ENCODE measurements at regions not wholly inside any gene's neighbourhood (a gene's known extent, or its start where the extent isn't known, plus 50 kb on each side); places are given as distances from the start of the nearest gene placed in this dataset.

GRCh38 chr11:38278457-38279141, 1680.6 kb upstream of the RAG2 start:
- no peaks in the 10 kb centered on the region for H3K4me1 ChIP-seq
- DNase-seq: no peak
- no peaks in the 10 kb centered on the region for H3K36me3 ChIP-seq
- H3K27ac ChIP-seq: no peak overlapping the region
- TF ChIP-seq, protein P1, sequence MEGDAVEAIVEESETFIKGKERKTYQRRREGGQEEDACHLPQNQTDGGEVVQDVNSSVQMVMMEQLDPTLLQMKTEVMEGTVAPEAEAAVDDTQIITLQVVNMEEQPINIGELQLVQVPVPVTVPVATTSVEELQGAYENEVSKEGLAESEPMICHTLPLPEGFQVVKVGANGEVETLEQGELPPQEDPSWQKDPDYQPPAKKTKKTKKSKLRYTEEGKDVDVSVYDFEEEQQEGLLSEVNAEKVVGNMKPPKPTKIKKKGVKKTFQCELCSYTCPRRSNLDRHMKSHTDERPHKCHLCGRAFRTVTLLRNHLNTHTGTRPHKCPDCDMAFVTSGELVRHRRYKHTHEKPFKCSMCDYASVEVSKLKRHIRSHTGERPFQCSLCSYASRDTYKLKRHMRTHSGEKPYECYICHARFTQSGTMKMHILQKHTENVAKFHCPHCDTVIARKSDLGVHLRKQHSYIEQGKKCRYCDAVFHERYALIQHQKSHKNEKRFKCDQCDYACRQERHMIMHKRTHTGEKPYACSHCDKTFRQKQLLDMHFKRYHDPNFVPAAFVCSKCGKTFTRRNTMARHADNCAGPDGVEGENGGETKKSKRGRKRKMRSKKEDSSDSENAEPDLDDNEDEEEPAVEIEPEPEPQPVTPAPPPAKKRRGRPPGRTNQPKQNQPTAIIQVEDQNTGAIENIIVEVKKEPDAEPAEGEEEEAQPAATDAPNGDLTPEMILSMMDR (IDR thresholded peaks at IDR 0.05): no peak
- H3K9me3 ChIP-seq: no peaks in the 10 kb centered on the region
- peaks cover 0 to under 1% of the 10 kb centered on the region in 2 donors for H3K27me3 ChIP-seq
- H3K4me3 ChIP-seq: no peak overlapping the region
- intact Hi-C loops (cut with DNase I; ENCODE audit: low total_unique reads): no loop called here

DNA sequence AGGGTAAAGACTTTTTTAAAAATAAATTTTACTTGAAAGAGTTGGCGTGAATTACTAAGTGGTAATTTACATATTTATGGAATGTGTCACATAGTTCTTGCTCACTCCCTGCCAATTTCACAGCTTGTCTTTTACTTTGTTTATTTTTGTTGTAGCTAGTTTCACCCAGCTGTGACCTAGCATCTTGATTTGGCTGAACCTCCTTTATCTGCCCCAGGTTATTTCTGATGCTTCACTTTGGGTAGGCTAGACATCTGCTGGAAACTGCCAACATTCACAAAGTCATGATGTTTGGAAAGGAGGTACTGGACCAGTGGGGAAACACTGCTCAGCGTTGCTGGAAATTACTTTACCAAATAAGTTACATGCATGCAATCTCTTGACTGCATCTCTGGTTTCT, 1676.0 kb upstream of the RAG2 start:
- Histone ChIP-seq H3K27ac (no peak overlapping the region), H3K36me3 (no peaks in the 10 kb centered on the region), H3K27me3 (no peaks in the 10 kb centered on the region), H3K4me1 (no peaks in the 10 kb centered on the region), H3K4me3 (no peak overlapping the region), H3K9me3 (no peaks in the 10 kb centered on the region)
- no peak for TF ChIP-seq POLR2A (IDR thresholded peaks at IDR 0.05)
- TF ChIP-seq, protein P1 (IDR thresholded peaks at IDR 0.05): no peak
- DNase-seq: no peak
- intact Hi-C loops (cut with DNase I; ENCODE audit: low total_unique reads): no loop called here

GRCh38 chr11:38272376-38272775, 1674.3 kb upstream of the RAG2 start:
- Histone ChIP-seq H3K27ac (no peak overlapping the region), H3K4me1 (no peaks in the 10 kb centered on the region), H3K4me3 (no peak overlapping the region), H3K27me3 (no peaks in the 10 kb centered on the region), H3K36me3 (no peaks in the 10 kb centered on the region), H3K9me3 (no peaks in the 10 kb centered on the region)
- TF ChIP-seq, protein P1 (IDR thresholded peaks at IDR 0.05): no peak
- no peak for TF ChIP-seq POLR2A (IDR thresholded peaks at IDR 0.05)
- intact Hi-C loops (cut with DNase I; ENCODE audit: low total_unique reads): no loop called here
- no peak for DNase-seq

DNA sequence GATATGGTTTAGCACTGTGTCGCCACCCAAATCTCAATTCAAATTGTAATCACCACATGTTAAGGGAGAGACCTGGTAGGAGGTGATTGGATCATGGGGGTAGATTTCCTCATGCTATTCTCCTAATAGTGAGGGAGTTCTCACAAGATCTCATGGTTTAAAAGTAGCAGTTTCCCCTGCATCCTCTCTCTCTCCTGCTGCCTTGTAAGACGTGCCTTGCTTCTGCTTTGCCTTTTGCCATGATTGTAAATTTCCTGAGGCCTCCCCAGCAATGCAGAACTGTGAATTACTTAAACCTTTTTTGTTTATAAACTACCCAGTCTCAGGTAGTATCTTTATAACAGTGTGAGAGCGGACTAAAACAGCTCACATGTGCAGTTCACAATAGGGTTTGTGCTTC, 1668.7 kb upstream of the RAG2 start:
- intact Hi-C loops (cut with DNase I; ENCODE audit: low total_unique reads): no loop called here
- Histone ChIP-seq H3K27me3 (no peaks in the 10 kb centered on the region), H3K4me1 (no peaks in the 10 kb centered on the region), H3K27ac (no peak overlapping the region), H3K9me3 (no peaks in the 10 kb centered on the region), H3K36me3 (no peaks in the 10 kb centered on the region), H3K4me3 (no peak overlapping the region)
- TF ChIP-seq, protein P1 (IDR thresholded peaks at IDR 0.05): no peak
- TF ChIP-seq POLR2A (IDR thresholded peaks at IDR 0.05): no peak
- no peak for DNase-seq

DNA sequence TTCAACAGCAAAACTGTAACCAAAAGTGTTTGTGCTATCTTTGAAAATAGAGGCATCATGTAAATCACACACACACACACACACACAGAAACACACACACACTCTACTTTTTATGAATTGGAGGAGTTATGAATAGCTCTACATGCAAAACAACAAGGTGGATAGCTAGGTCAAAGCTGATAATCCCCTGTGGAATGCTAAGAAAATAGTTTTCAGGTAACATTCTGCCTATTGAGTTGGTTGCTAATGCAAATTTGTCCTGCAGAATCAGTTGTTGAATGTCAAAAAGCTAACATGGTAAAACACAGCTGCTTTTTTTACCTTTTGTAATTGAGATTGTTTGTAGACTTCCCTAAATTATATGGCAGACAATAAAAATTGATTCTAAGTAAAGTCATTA, 1658.4 kb upstream of the RAG2 start:
- intact Hi-C loops (cut with DNase I; ENCODE audit: low total_unique reads): no loop called here
- H3K4me3 ChIP-seq: no peak overlapping the region
- DNase-seq: no peak
- TF ChIP-seq, protein P1 (IDR thresholded peaks at IDR 0.05): no peak
- TF ChIP-seq POLR2A (IDR thresholded peaks at IDR 0.05): no peak
- no peaks in the 10 kb centered on the region for H3K27me3 ChIP-seq
- H3K9me3 ChIP-seq: no peaks in the 10 kb centered on the region
- no peaks in the 10 kb centered on the region for H3K36me3 ChIP-seq
- no peaks in the 10 kb centered on the region for H3K4me1 ChIP-seq
- H3K27ac ChIP-seq: no peak overlapping the region

Measured in uterus (tissue), 3 donors.